ENCODE measurements at regions not wholly inside any gene's neighbourhood (a gene's known extent, or its start where the extent isn't known, plus 50 kb on each side); places are given as distances from the start of the nearest gene placed in this dataset.

DNA sequence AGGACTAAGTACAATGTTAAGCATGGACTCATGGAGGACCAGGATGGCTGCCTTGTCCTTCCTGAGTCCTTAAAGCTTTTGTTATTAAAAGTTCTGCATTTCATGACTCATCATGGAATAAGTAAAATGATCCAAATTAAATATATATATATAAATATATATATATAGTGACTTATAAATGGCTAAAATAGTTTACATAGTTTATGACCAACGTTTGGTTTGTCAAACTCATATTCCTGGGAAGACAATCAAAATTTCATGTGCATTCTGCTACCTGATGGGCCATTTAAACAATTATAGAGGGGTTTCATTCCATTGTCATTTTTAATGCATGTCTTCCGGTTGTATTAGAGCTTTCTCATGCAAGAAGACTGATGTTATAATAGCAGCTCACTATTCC, 1190.7 kb downstream of the FSCB start:
- TF ChIP-seq POLR2AphosphoS5 (IDR thresholded peaks at IDR 0.05; ENCODE audit: insufficient read depth in 1 of 2, low read depth in 1 of 2) (no peak), POLR2A (IDR thresholded peaks at IDR 0.05) (no peak)
- TF ChIP-seq, protein P1, sequence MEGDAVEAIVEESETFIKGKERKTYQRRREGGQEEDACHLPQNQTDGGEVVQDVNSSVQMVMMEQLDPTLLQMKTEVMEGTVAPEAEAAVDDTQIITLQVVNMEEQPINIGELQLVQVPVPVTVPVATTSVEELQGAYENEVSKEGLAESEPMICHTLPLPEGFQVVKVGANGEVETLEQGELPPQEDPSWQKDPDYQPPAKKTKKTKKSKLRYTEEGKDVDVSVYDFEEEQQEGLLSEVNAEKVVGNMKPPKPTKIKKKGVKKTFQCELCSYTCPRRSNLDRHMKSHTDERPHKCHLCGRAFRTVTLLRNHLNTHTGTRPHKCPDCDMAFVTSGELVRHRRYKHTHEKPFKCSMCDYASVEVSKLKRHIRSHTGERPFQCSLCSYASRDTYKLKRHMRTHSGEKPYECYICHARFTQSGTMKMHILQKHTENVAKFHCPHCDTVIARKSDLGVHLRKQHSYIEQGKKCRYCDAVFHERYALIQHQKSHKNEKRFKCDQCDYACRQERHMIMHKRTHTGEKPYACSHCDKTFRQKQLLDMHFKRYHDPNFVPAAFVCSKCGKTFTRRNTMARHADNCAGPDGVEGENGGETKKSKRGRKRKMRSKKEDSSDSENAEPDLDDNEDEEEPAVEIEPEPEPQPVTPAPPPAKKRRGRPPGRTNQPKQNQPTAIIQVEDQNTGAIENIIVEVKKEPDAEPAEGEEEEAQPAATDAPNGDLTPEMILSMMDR (IDR thresholded peaks at IDR 0.05), result no peak
- intact Hi-C loops (cut with DNase I), result no loop called here
- H3K9me3 ChIP-seq, result no peaks in the 10 kb centered on the region
- no peaks in the 10 kb centered on the region for H3K4me1 ChIP-seq
- H3K4me3 ChIP-seq, result no peak overlapping the region
- H3K27ac ChIP-seq, result no peak overlapping the region
- no peaks in the 10 kb centered on the region for H3K36me3 ChIP-seq
- no peaks in the 10 kb centered on the region for H3K27me3 ChIP-seq
- no peak for DNase-seq (ENCODE audit: extremely low spot score in 2 of 2)

DNA sequence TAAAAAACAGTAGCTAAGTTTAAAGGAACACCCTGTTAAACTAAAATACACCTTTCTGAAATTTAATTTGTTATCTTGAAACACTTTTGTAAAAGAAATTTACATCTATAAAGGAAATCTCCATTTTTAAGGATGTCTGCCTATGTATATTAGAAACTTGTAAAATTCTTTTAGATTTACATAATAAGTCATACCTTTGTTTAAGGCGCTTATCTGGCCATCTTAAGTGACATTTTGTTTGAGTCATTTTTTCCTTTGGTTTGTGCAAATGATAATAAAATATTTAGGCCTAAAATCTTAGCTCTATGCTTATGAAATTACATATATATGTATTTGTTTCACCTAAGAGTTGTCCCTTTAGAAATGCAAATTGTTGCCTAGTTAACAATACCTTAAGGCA, 1193.4 kb downstream of the FSCB start:
- no peak for TF ChIP-seq POLR2AphosphoS5 (IDR thresholded peaks at IDR 0.05; ENCODE audit: insufficient read depth in 1 of 2, low read depth in 1 of 2)
- intact Hi-C loops (cut with DNase I), result no loop called here

DNA sequence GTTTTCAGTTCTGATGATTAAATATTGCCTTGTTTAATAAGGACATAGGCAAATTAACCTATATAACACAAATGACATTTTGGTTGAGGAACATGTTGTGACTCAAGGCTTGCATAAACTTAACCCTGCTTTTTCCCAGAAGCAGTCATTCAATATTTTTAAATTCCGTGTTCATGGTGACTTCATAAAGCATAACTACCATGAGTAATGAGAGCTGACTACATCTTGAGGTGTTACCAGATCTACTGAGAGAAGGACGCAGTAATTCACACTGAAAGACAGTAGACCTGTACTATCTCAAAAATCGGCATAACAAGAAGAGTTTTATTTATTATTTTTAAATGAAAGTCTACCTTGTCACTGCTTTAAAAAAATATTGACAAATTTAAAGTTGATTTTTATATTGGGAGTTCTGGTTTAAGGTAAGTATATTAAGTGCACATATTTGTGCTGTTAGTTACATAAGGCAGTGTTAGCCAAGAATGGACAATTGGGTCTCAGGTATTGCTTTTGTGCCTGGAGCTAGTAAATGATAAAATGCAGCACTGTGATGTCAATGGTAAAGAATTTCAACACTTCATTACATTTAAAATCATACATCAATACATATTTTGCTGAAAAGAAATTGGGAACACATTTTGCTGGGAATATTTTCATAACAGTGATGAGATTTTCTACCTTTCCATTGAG, 1198.5 kb downstream of the FSCB start:
- Histone ChIP-seq H3K9me3 (no peaks in the 10 kb centered on the region), H3K4me1 (no peaks in the 10 kb centered on the region), H3K4me3 (no peak overlapping the region), H3K27ac (no peak overlapping the region), H3K36me3 (no peaks in the 10 kb centered on the region), H3K27me3 (no peaks in the 10 kb centered on the region)
- DNase-seq (ENCODE audit: extremely low spot score in 2 of 2), result no peak
- no peak for TF ChIP-seq POLR2AphosphoS5 (IDR thresholded peaks at IDR 0.05; ENCODE audit: insufficient read depth in 1 of 2, low read depth in 1 of 2)
- TF ChIP-seq, protein P1 (IDR thresholded peaks at IDR 0.05), result no peak
- no peak for TF ChIP-seq POLR2A (IDR thresholded peaks at IDR 0.05)
- intact Hi-C loops (cut with DNase I), result no loop called here

More for the DNA sequence above, 1193.4 kb downstream of the FSCB start:
- H3K9me3 ChIP-seq, result no peaks in the 10 kb centered on the region
- no peak for DNase-seq (ENCODE audit: extremely low spot score in 2 of 2)
- no peaks in the 10 kb centered on the region for H3K27me3 ChIP-seq
- H3K36me3 ChIP-seq, result no peaks in the 10 kb centered on the region
- H3K4me1 ChIP-seq, result no peaks in the 10 kb centered on the region
- no peak overlapping the region for H3K27ac ChIP-seq
- H3K4me3 ChIP-seq, result no peak overlapping the region

DNA sequence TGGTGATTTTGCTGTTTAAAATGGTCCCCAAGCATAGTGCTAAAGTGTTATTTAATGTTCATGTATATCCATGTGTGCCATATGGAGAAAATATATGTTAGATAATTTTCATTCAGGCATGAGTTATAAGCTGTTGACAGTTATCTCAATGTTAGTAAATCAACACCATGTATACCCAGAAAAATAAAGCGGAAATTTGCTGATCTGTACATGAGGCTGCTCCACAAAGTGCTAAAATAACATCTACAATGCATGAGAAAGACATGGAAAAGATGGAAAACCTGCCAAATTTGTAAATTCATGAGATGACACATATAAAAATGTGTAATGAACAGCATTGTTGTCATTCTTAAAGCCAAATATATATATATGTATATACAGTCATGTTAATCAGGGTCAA, 1199.2 kb downstream of the FSCB start:
- TF ChIP-seq POLR2A (IDR thresholded peaks at IDR 0.05) (no peak), POLR2AphosphoS5 (IDR thresholded peaks at IDR 0.05; ENCODE audit: insufficient read depth in 1 of 2, low read depth in 1 of 2) (no peak)
- TF ChIP-seq, protein P1 (IDR thresholded peaks at IDR 0.05), result no peak
- Histone ChIP-seq H3K27me3 (no peaks in the 10 kb centered on the region), H3K4me1 (no peaks in the 10 kb centered on the region), H3K36me3 (no peaks in the 10 kb centered on the region), H3K9me3 (no peaks in the 10 kb centered on the region), H3K27ac (no peak overlapping the region), H3K4me3 (no peak overlapping the region)
- intact Hi-C loops (cut with DNase I), result no loop called here
- no peak for DNase-seq (ENCODE audit: extremely low spot score in 2 of 2)

DNA sequence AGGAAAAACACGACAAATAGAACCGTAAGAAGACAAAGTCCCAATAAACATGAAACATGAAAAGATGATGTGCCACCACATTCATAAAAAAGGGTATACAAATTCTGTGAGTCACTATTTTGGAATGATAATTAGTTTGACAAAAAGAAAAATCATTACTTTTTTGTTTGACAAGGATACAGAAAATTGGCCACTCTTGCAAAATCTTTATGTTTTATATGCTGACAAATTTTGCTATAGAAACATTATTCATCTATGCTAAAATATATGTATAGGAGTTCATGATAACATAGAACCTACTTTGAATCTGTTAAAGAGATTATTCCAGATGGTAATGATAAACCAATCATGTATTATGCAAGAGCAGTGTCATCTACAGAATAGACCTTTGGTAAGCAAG, 1201.0 kb downstream of the FSCB start:
- DNase-seq (ENCODE audit: extremely low spot score in 2 of 2), result no peak
- TF ChIP-seq POLR2AphosphoS5 (IDR thresholded peaks at IDR 0.05; ENCODE audit: insufficient read depth in 1 of 2, low read depth in 1 of 2) (no peak), POLR2A (IDR thresholded peaks at IDR 0.05) (no peak)
- TF ChIP-seq, protein P1 (IDR thresholded peaks at IDR 0.05), result no peak
- Histone ChIP-seq H3K4me1 (no peaks in the 10 kb centered on the region), H3K9me3 (no peaks in the 10 kb centered on the region), H3K27ac (no peak overlapping the region), H3K4me3 (no peak overlapping the region), H3K27me3 (no peaks in the 10 kb centered on the region), H3K36me3 (no peaks in the 10 kb centered on the region)
- intact Hi-C loops (cut with DNase I), result no loop called here
